ACHN (cell line): ENCODE measurements at regions not wholly inside any gene's neighbourhood (a gene's known extent, or its start where the extent isn't known, plus 50 kb on each side); places are given as distances from the start of the nearest gene placed in this dataset.

Experiments
- DNase-seq: peaks from one replicate; pipeline ENCODE4 v3.0.0-alpha.2; 2015
- in situ Hi-C: cut with HindIII; loops from 2 replicates; pipeline ENCODE4 v1.10.0; 2017; ENCODE audit warnings: low sequenced_read_pairs, low pct_ligation_motif_present, low pct_unique_long_range_greater_than_20kb

DNA sequence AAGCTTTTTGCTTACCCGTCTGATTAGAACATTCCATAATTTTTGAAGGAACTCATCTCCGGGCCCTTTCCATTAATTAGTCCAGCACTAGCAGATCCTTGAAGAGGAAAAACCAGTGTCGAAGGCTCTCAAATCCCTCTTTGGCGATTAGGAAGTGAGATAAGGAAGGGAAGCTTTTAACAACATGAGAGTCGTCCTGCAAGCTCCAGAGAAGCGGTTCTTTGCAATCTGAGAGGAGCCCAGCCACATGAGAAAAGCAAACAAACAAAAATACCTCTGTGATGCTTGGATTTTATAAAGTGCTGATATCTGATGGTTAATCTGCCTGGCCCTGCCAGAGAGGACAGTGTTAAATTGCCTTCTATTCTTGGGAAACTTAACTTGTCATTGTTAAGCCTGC lies 339.8 kb upstream of the SALL1 start:
- DNase-seq = no peak
- in situ Hi-C loops = no loop called here

GRCh38 chr16:51487880-51488279 lies 336.8 kb upstream of the SALL1 start:
- in situ Hi-C loops = no loop called here
- no peak for DNase-seq

GRCh38 chr16:51474414-51475091 lies 323.5 kb upstream of the SALL1 start:
- DNase-seq = no peak
- in situ Hi-C loops = no loop called here

GRCh38 chr16:51473091-51473490 lies 322.0 kb upstream of the SALL1 start:
- in situ Hi-C loops = no loop called here

GRCh38 chr16:51470492-51470891 lies 319.4 kb upstream of the SALL1 start:
- DNase-seq = no peak
- in situ Hi-C loops = no loop called here

More at GRCh38 chr16:51473091-51473490, 322.0 kb upstream of the SALL1 start:
- no peak for DNase-seq

DNA sequence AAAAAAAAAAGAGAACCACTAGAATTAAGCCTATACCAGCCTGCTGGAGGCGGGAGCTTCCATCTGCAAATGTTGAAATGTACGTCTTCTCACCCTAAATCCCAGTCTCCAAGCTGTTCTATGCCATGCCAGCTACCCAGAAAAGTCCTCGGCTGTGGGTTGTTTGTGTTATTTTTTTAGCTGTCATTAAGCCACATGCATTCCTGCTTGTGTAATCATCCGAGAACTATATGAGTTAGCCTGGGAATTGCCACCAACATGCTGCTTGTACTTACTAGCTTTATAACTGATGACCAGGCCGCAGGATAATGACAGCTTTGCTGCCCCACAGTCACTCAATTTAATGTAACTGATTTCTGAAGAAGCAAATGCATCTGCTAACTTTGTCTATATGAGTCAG lies 313.9 kb upstream of the SALL1 start:
- no peak for DNase-seq
- in situ Hi-C loops = no loop called here

GRCh38 chr16:51461255-51461654 lies 310.2 kb upstream of the SALL1 start:
- in situ Hi-C loops = no loop called here
- no peak for DNase-seq

GRCh38 chr16:51458356-51459140 lies 307.5 kb upstream of the SALL1 start:
- no peak for DNase-seq
- in situ Hi-C loops = no loop called here

- in situ Hi-C loops = no loop called here
- DNase-seq = no peak
Measured at GRCh38 chr16:51457775-51458174, 306.7 kb upstream of the SALL1 start.

DNA sequence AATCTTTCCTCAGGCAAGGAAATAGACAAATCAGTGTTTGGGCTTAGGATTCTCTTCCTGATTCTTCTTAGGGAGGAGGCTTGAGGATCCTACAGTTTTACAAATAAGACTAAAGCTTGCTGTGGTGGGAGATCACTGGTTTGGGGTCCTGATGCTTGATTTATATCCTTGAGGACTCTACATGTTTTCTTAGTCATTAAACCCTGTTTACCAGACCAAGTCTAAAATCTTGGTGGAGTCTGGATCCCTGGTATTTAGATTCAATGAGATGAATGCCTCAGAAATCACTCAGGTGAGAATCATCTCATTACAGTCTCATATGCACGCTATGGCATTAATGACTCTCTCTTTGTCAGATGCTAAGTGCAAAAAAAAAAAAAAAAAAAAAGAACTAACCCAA lies 304.3 kb upstream of the SALL1 start:
- in situ Hi-C loops = no loop called here
- DNase-seq = no peak

DNA sequence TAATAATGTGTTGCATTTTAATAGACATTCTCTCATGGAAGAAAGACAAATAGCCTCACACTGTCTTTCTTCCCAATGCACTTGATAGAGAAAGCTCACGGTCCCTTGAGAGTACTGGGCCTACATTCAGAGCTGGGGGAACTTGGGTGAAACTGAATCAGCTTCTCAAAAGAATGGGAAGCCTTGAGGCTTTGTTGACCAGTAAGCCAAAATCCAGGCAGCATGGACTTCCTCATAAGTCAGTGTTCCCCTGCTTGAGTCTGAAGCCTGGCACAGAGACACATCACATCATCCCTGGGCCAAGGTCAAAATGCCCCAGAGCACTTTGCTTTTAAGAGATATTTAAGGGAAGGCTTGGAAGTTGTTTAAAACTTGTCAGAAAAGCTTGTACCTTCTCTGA lies 302.2 kb upstream of the SALL1 start:
- DNase-seq = no peak
- in situ Hi-C loops = no loop called here

DNA sequence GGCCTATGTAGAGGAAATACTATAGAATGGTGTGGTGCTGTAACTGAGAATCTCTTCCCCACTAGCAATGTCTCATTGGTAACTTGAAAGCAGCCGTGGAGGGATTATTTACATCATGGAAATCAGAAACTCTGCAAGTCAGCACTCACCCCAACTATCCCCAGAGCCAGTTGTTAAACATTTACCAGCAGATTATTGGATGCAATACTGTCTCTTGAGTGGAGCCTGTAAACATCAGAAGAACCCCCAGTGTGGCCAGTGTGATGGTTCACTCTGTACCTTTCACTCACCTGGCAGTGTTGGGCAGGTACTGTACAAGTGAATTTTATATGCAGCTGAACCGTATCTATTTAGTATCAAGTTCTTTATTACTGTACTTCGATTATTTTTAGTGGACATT lies 299.8 kb upstream of the SALL1 start:
- DNase-seq = no peak
- in situ Hi-C loops = no loop called here

DNA sequence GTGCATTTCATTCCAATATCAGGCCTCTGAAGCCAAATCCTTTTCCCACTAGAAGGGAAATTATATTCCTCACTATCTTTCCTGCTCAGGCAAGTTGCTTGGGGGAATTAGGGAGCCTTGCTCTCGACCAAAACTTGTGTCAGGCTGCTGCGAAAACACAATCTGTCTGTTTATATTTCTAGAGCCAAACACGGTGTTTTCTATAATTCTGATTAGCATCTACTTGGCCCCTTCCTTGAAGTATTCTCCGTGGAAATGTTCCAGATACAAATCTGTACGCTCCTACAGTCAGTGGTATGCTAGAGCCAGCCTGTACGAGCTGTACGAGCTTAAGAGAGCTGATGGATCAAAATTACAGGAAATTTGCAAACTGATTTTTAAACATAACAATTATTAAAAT lies 299.3 kb upstream of the SALL1 start:
- no peak for DNase-seq
- in situ Hi-C loops = no loop called here

DNA sequence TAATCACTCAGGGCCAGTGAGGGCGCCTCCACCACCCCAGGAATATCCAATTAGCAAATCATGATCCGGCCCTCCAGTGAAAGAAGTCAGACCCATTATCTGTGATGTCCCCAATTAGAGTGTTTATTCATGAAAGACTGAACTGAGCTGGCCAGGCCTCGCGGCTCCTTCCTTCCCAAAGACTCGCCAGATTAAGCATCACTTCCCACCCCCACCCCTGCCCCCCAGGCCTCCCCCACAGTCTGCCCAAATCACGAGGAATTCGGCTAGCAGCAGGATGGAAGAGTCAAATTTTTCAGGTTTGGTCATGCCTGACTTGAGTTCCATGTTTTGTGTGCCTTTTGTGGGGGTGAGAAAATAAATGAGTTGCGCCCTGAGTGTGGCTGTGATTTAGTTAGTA lies 298.4 kb upstream of the SALL1 start:
- in situ Hi-C loops = no loop called here
- DNase-seq = no peak

DNA sequence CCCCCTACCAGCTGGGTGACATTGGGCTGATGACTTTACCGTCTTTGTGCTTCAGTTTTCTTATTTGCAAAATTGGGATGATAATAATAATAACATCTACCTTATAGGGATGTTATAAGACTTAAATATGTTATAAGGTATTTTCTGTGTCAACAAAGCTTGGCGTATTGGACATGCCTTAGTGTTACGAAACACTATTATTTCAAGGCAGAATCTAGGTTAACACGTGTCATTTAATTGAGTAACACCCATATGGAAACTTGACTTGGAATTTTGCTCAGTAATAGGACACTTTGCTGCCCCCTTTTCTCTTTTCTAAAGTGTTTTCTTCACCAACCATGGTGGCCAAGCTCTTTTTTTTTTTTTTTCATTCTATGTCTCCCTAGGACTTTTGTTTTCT lies 294.2 kb upstream of the SALL1 start:
- in situ Hi-C loops = no loop called here
- DNase-seq = no peak

DNA sequence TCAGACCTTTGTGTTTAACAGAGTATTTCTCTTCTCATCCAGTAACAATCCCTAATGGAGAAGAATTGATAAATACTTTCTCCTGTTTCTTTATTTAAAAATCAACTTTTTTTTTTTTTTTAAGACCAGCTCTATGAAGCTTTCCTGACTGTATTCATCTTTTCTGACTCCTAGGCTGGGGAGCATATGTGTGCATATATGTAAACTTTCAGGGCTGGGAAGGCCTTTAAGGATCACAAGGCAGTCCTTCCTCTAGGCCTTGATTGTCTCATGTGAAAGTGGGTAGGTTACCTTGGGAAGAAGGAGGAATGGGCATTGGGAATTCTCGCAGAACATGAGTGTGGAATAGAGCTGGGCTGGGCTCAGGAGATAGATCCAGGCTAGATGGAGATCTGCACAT lies 292.9 kb upstream of the SALL1 start:
- in situ Hi-C loops = no loop called here
- DNase-seq = no peak

- in situ Hi-C loops = no loop called here
- DNase-seq = no peak
Measured at GRCh38 chr16:51442141-51442870, 291.2 kb upstream of the SALL1 start.

DNA sequence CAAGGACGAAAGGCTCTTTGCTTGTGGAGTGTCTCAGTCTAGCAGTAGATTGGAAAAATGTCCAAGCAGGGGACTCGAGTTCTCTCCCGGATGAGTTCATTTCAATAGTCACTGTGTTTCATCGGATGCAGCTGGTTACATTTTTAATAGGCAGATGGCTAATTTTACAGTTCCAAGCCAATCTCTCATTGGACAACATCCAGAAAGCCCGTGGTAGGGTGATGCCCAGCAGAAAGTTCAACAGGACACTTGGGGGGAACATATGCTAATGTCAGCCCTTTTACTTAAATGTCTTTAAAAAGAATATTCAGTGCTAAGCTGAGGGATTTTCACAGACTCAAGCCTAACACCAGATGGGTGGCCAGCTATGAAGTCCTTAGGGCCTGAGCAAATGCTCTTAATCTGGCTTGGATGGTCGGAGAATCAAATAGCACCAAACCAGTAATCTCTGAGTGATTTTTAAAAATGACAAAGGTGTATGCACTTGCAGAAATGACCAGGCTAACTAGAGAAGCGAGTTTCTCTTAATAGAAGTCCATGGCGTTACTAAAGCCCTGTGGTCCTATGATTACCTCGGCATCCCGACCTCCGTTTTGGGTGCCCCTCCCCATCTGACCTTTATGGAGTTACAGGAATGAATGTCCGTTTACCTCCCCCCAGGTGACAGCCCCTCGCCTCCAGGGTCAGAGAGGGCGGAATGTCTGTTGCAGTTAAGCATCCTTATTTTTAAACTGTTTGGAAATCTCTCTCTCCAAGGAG lies 289.2 kb upstream of the SALL1 start:
- in situ Hi-C loops = no loop called here
- no peak for DNase-seq

DNA sequence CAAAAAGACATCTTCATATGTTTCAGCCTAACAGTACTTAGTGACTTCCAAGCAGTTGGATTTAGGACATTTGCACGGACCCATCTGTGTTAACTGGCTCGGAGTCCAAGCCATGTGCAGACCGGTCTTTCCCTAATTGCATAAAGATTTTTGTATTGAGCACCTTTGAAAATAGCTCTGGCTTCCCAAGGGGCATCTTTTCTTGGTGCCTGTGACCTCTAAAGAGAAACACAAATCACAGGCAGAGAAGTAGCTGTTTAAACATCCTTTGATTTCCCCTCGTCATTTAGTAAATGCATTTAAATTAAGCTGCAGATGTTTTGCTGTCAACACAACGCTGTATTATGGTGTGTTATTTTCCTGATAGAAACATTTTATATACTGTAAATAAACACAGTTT lies 288.2 kb upstream of the SALL1 start:
- no peak for DNase-seq
- in situ Hi-C loops = no loop called here
